ENCODE measurements at regions not wholly inside any gene's neighbourhood (a gene's known extent, or its start where the extent isn't known, plus 50 kb on each side); places are given as distances from the start of the nearest gene placed in this dataset.

GRCh38 chr16:86108062-86108461, 209.1 kb downstream of the IRF8 start:
- TF ChIP-seq POLR2AphosphoS5 (IDR thresholded peaks at IDR 0.05) = no peak
- no peak for TF ChIP-seq CTCF (IDR thresholded peaks at IDR 0.05)
- TF ChIP-seq POLR2A (IDR thresholded peaks at IDR 0.05) = no peak
